ENCODE measurements at regions not wholly inside any gene's neighbourhood (a gene's known extent, or its start where the extent isn't known, plus 50 kb on each side); places are given as distances from the start of the nearest gene placed in this dataset.
"Not testable (repeated sequence)": the region's sequence is repeated elsewhere in the genome, so short reads cannot be mapped to it uniquely, and the experiment has no call there.

GRCh38 chr5:113713051-113713450 lies 199.6 kb downstream of the YTHDC2 start:
- Histone ChIP-seq H3K4me3 (no peak overlapping the region), H3K36me3 (ENCODE audit: low read depth, missing control alignments) (no peaks in the 10 kb centered on the region), H3K4me1 (no peaks in the 10 kb centered on the region), H3K27ac (no peak overlapping the region), H3K27me3 (no peaks in the 10 kb centered on the region), H3K9me3 (no peaks in the 10 kb centered on the region)
- TF ChIP-seq POLR2A (IDR thresholded peaks at IDR 0.05): no peak
- no peak for TF ChIP-seq CTCF (IDR thresholded peaks at IDR 0.05)
- intact Hi-C loops (cut with DNase I; ENCODE audit: low total_unique reads): no loop called here
- DNase-seq: no peak
- 36 to 47% methylated on average over 1 of the region's 1 CpG for WGBS, 2 donors

GRCh38 chr5:113715921-113716320 lies 202.4 kb downstream of the YTHDC2 start:
- WGBS, 2 donors: 71 to 86% methylated on average over 2 of the region's 2 CpGs
- not testable (repeated sequence) for H3K27ac ChIP-seq, H3K4me1 ChIP-seq

GRCh38 chr5:113719549-113719948 lies 206.1 kb downstream of the YTHDC2 start:
- intact Hi-C loops (cut with DNase I; ENCODE audit: low total_unique reads): no loop called here
- no peak for DNase-seq
- 69 to 88% methylated on average over 1 of the region's 1 CpG for WGBS, 2 donors
- Histone ChIP-seq H3K36me3 (ENCODE audit: low read depth, missing control alignments) (no peaks in the 10 kb centered on the region), H3K9me3 (no peaks in the 10 kb centered on the region), H3K4me3 (no peak overlapping the region), H3K27me3 (no peaks in the 10 kb centered on the region), H3K27ac (no peak overlapping the region), H3K4me1 (no peaks in the 10 kb centered on the region)
- TF ChIP-seq POLR2A (IDR thresholded peaks at IDR 0.05) (no peak), CTCF (IDR thresholded peaks at IDR 0.05) (no peak)

More at GRCh38 chr5:113715921-113716320, 202.4 kb downstream of the YTHDC2 start:
- DNase-seq; intact Hi-C loops (cut with DNase I; ENCODE audit: low total_unique reads); H3K4me3 ChIP-seq; H3K36me3 ChIP-seq (ENCODE audit: low read depth, missing control alignments); H3K9me3 ChIP-seq; H3K27me3 ChIP-seq: not testable (repeated sequence)

- TF ChIP-seq CTCF (IDR thresholded peaks at IDR 0.05): no peak
- TF ChIP-seq POLR2A (IDR thresholded peaks at IDR 0.05): no peak
- H3K4me3 ChIP-seq: no peak overlapping the region
- H3K27me3 ChIP-seq: no peaks in the 10 kb centered on the region
- no peak for DNase-seq
- no peaks in the 10 kb centered on the region for H3K36me3 ChIP-seq (ENCODE audit: low read depth, missing control alignments)
- WGBS, 2 donors: 63 to 73% methylated on average over 2 of the region's 2 CpGs
- H3K4me1 ChIP-seq: no peaks in the 10 kb centered on the region
- no peaks in the 10 kb centered on the region for H3K9me3 ChIP-seq
- no peak overlapping the region for H3K27ac ChIP-seq
- intact Hi-C loops (cut with DNase I; ENCODE audit: low total_unique reads): no loop called here
Measured at GRCh38 chr5:113721171-113721570, 207.7 kb downstream of the YTHDC2 start.

- Histone ChIP-seq H3K27me3 (no peaks in the 10 kb centered on the region), H3K27ac (no peak overlapping the region), H3K9me3 (no peaks in the 10 kb centered on the region), H3K4me1 (no peaks in the 10 kb centered on the region), H3K4me3 (no peak overlapping the region), H3K36me3 (ENCODE audit: low read depth, missing control alignments) (no peaks in the 10 kb centered on the region)
- intact Hi-C loops (cut with DNase I; ENCODE audit: low total_unique reads): no loop called here
- DNase-seq: no peak
- TF ChIP-seq CTCF (IDR thresholded peaks at IDR 0.05) (no peak), POLR2A (IDR thresholded peaks at IDR 0.05) (no peak)
- WGBS, 2 donors: 64 to 68% methylated on average over 6 of the region's 6 CpGs
Measured at GRCh38 chr5:113723021-113723420, 209.5 kb downstream of the YTHDC2 start.
